Left ventricle myocardium inferior (tissue), 1 donor: ENCODE measurements at regions not wholly inside any gene's neighbourhood (a gene's known extent, or its start where the extent isn't known, plus 50 kb on each side); places are given as distances from the start of the nearest gene placed in this dataset.
"Not testable (repeated sequence)": the region's sequence is repeated elsewhere in the genome, so short reads cannot be mapped to it uniquely, and the experiment has no call there.

ENCODE experiments used
- DNase-seq: peaks from one replicate; pipeline ENCODE4 v3.0.0-alpha.2; 2020
- H3K27ac ChIP-seq: fragments of 200-600 bp; replicated peaks from 2 replicates; pipeline ENCODE4 v1.8.0; 2021
- H3K27me3 ChIP-seq: fragments of 200-600 bp; 2 replicates; pipeline ENCODE4 v1.8.0; 2021; ENCODE audit warnings: low read depth
- H3K36me3 ChIP-seq: fragments of 200-600 bp; 2 replicates; pipeline ENCODE4 v1.8.0; 2021
- H3K4me1 ChIP-seq: fragments of 200-600 bp; 2 replicates; pipeline ENCODE4 v1.8.0; 2021
- H3K4me3 ChIP-seq: fragments of 200-600 bp; 2 replicates; pipeline ENCODE4 v1.8.0; 2021; ENCODE audit warnings: mild to moderate bottlenecking, moderate library complexity
- H3K9me3 ChIP-seq: fragments of 200-600 bp; replicated peaks from 2 replicates; pipeline ENCODE4 v1.8.0; 2021
- intact Hi-C: fragments of 100-400 bp; cut with micrococcal nuclease; formaldehyde crosslinking; loops from one replicate; pipeline ENCODE4 v1.11.0; 2022
- TF ChIP-seq, protein P1 (sequence below): fragments of 200-600 bp; IDR thresholded peaks from 2 replicates; pipeline ENCODE4 v1.8.0; 2021; ENCODE audit warnings: antibody characterized with exemption, mild to moderate bottlenecking, borderline replicate concordance
- donor health status: DM: no; HTN: yes; CAD: no; lungs with severe emphysema.

DNA sequence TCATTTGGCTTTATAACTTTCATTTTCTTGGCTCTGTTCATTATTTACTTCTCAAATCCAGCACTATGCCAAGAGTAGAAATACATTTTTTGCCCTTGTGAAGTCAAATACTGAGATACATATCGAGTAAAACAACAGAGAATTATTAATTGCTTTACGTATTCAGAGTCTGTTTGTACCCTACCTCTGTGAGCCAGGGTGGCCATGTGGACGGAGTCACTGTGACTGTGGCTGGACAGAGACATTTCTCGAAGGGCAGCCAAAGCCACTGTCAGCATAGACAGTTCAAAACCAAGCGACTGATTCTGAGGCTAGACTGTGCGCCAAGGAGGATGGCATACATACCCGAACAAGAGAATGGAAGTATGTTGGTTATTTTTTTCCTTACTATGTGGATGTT is 391.0 kb upstream of the PROX1 start:
- TF ChIP-seq, protein P1, sequence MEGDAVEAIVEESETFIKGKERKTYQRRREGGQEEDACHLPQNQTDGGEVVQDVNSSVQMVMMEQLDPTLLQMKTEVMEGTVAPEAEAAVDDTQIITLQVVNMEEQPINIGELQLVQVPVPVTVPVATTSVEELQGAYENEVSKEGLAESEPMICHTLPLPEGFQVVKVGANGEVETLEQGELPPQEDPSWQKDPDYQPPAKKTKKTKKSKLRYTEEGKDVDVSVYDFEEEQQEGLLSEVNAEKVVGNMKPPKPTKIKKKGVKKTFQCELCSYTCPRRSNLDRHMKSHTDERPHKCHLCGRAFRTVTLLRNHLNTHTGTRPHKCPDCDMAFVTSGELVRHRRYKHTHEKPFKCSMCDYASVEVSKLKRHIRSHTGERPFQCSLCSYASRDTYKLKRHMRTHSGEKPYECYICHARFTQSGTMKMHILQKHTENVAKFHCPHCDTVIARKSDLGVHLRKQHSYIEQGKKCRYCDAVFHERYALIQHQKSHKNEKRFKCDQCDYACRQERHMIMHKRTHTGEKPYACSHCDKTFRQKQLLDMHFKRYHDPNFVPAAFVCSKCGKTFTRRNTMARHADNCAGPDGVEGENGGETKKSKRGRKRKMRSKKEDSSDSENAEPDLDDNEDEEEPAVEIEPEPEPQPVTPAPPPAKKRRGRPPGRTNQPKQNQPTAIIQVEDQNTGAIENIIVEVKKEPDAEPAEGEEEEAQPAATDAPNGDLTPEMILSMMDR, result no peak

DNA sequence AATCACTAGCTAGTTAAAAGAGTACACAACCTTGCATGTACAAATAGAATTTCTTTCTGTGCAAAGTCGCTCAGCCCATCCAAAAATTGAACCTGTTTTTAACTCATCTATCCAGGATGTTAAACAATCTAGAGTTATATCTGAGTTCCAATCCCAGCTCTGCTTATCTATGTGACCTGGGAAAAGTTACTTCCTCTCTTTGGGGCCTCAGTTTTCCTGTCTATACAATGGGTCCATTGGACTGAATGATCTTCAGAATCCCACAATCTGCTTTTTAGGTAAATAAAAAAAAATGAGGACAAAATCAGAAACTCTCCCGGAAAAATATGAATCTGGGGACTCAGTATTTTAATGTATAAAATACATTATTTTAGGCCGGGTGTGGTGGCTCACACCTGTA is 389.5 kb upstream of the PROX1 start:
- Histone ChIP-seq H3K4me3 (no peak overlapping the region), H3K4me1 (no peaks in the 10 kb centered on the region), H3K27ac (no peak overlapping the region), H3K9me3 (no peaks in the 10 kb centered on the region), H3K27me3 (no peaks in the 10 kb centered on the region), H3K36me3 (no peaks in the 10 kb centered on the region)
- TF ChIP-seq, protein P1, result no peak
- no peak for DNase-seq
- intact Hi-C loops, result no loop called here

More for the DNA sequence above, 391.0 kb upstream of the PROX1 start:
- no peaks in the 10 kb centered on the region for H3K4me1 ChIP-seq
- DNase-seq, result no peak
- no peaks in the 10 kb centered on the region for H3K27me3 ChIP-seq
- H3K4me3 ChIP-seq, result no peak overlapping the region
- no peak overlapping the region for H3K27ac ChIP-seq
- H3K36me3 ChIP-seq, result no peaks in the 10 kb centered on the region
- intact Hi-C loops, result no loop called here
- no peaks in the 10 kb centered on the region for H3K9me3 ChIP-seq

- Histone ChIP-seq H3K27me3 (no peaks in the 10 kb centered on the region), H3K9me3 (no peaks in the 10 kb centered on the region), H3K36me3 (no peaks in the 10 kb centered on the region), H3K4me3 (no peak overlapping the region), H3K4me1 (peaks cover 2% of the 10 kb centered on the region), H3K27ac (no peak overlapping the region)
- DNase-seq, result no peak
- intact Hi-C loops, result no loop called here
- TF ChIP-seq, protein P1, result no peak
Observed at GRCh38 chr1:213600879-213601278, 386.9 kb upstream of the PROX1 start.

DNA sequence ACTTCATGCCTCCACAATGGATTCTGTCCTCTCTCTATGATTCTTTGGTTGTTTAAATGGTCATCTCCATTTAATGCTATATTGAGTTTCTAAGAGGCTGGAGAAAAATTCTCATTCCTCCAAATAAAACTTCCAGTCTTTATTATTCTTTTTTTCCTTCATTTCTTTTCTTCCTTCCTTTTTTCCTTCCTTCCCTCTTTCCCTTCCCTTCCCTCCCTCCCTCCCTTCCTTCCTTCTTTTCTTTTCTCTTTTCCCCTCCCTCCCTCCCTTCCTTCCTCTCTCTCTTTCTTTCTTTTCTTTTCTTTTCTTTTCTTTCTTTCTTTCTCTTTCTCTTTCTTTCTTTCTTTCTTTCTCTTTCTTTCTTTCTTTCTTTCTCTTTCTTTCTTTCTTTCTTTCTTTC is 386.1 kb upstream of the PROX1 start:
- DNase-seq, H3K9me3 ChIP-seq, H3K4me1 ChIP-seq, H3K36me3 ChIP-seq, H3K4me3 ChIP-seq, H3K27ac ChIP-seq, H3K27me3 ChIP-seq, intact Hi-C loops: not testable (repeated sequence)

DNA sequence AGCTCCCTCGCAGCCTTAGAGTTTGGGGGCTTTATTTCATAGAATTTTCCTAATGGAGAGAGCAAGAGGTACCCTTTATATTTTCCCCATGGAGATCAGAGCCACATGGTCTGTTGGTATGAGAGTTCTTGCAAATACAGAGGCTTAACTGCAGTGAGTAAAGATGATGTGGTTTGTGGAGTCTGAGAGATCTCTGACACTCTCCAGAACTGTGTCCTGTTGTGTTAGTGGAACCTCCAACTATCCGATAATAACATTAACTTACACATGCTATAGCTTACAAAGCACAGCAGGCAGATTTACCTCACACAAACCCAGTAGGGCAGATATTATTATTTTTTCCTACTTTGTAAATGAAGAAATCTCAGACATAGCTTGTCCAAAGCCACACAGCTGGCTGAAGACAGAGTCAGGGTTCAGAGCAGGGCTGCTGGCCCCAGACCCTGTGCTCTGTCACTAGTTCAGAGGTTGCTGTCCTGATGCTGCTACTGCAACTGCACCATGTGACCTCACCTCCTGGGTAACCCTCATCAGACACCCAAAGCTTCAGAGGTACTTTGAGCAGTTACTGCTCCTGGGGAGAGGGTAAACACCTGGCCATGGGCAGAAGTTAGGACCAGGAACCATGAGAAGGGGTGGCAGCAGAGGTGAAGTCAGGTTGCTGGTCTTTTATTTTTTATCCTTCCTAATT is 384.8 kb upstream of the PROX1 start:
- intact Hi-C loops, result no loop called here

GRCh38 chr1:213604477-213604876 is 383.3 kb upstream of the PROX1 start:
- TF ChIP-seq, protein P1, result no peak
- H3K36me3 ChIP-seq, result no peaks in the 10 kb centered on the region
- DNase-seq, result no peak
- no peak overlapping the region for H3K27ac ChIP-seq
- no peaks in the 10 kb centered on the region for H3K9me3 ChIP-seq
- peaks cover 9% of the 10 kb centered on the region for H3K4me1 ChIP-seq
- no peaks in the 10 kb centered on the region for H3K27me3 ChIP-seq
- no peak overlapping the region for H3K4me3 ChIP-seq
- intact Hi-C loops, result no loop called here

More for the DNA sequence above, 384.8 kb upstream of the PROX1 start:
- H3K36me3 ChIP-seq, result no peaks in the 10 kb centered on the region
- H3K4me3 ChIP-seq, result no peak overlapping the region
- no peak overlapping the region for H3K27ac ChIP-seq
- peaks cover 9% of the 10 kb centered on the region for H3K4me1 ChIP-seq
- DNase-seq, result no peak
- no peaks in the 10 kb centered on the region for H3K27me3 ChIP-seq
- H3K9me3 ChIP-seq, result no peaks in the 10 kb centered on the region
- TF ChIP-seq, protein P1, result no peak
